C4-2B (cell line): ENCODE measurements at regions not wholly inside any gene's neighbourhood (a gene's known extent, or its start where the extent isn't known, plus 50 kb on each side); places are given as distances from the start of the nearest gene placed in this dataset.

Experiments used
- H3K27ac ChIP-seq: fragments of 450-650 bp; 2 replicates; pipeline ENCODE4 v1.5.1; 2017
- CTCF ChIP-seq: fragments of 450-650 bp; conservative IDR thresholded peaks from 2 replicates; pipeline ENCODE4 v1.5.1; 2017; ENCODE audit warnings: mild to moderate bottlenecking
- ZFX ChIP-seq: fragments of 450-650 bp; IDR thresholded peaks from 2 replicates; pipeline ENCODE4 v1.6.1; 2017

- TF ChIP-seq CTCF (no peak), ZFX (no peak)
- H3K27ac ChIP-seq: no peak overlapping the region
Observed at GRCh38 chrX:27893871-27894270, 86.1 kb downstream of the MAGEB10 start.

GRCh38 chrX:27893211-27893610 is 85.4 kb downstream of the MAGEB10 start:
- H3K27ac ChIP-seq: no peak overlapping the region
- TF ChIP-seq ZFX (no peak), CTCF (no peak)

- TF ChIP-seq ZFX (no peak), CTCF (no peak)
Observed at GRCh38 chrX:27890611-27891010, 82.8 kb downstream of the MAGEB10 start.

GRCh38 chrX:27889878-27890277 is 82.1 kb downstream of the MAGEB10 start:
- no peak for TF ChIP-seq ZFX
- no peak for TF ChIP-seq CTCF
- no peak overlapping the region for H3K27ac ChIP-seq

More at GRCh38 chrX:27890611-27891010, 82.8 kb downstream of the MAGEB10 start:
- H3K27ac ChIP-seq: no peak overlapping the region

- TF ChIP-seq ZFX (no peak), CTCF (no peak)
- no peak overlapping the region for H3K27ac ChIP-seq
Observed at GRCh38 chrX:27884654-27885053, 76.9 kb downstream of the MAGEB10 start.

GRCh38 chrX:27883468-27884092 is 75.8 kb downstream of the MAGEB10 start:
- H3K27ac ChIP-seq: no peak overlapping the region
- no peak for TF ChIP-seq ZFX
- no peak for TF ChIP-seq CTCF

- H3K27ac ChIP-seq: no peak overlapping the region
- TF ChIP-seq ZFX (no peak), CTCF (no peak)
Observed at GRCh38 chrX:27882695-27883094, 74.9 kb downstream of the MAGEB10 start.
